ENCODE measurements at regions not wholly inside any gene's neighbourhood (a gene's known extent, or its start where the extent isn't known, plus 50 kb on each side); places are given as distances from the start of the nearest gene placed in this dataset.

DNA sequence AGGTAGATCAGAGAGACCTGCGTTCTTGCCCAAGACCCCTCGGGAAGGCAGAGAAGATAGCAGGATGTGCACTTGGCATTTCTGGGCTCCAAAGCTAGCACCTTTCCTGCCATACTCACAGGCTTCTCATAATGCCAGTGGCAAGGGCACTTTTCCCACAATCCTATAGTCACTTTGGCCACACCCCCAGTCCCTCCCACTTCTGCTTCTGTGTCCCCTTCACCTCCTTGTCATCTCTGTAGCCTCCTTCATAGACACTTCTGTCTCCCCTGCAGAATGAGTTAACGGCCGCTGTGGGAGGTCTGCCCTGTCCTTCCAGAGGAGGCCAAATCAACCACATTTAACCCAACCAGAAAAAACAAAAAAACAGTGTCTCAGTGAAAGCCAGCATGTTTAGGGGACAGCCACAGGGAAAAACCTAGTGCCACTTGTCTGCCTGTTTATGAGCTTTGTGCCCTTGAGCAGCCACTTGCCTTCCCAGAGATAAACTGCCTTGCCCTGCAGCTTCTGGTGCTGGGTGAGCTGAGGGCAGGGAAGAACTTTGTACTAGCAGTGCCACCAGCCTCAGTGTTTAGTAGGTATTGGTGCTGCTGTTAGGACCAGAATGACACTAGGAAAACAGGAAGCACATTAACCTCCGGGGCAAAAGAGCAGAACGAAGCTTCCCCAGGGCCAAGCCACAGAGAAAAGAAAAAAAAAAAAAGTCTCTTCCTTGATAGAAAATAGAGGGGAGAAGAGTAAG lies 193.0 kb upstream of the PWP1 start:
- DNase-seq (ENCODE audit: extremely low spot score, unreplicated experiment): no peak
- Mint-ChIP-seq H3K27me3 (ENCODE audit: unreplicated experiment) (no peaks in the 10 kb centered on the region), H3K36me3 (ENCODE audit: unreplicated experiment) (no peaks in the 10 kb centered on the region), H3K9me3 (ENCODE audit: unreplicated experiment) (no peaks in the 10 kb centered on the region), H3K27ac (ENCODE audit: unreplicated experiment) (no peak overlapping the region), H3K4me3 (ENCODE audit: unreplicated experiment) (no peak overlapping the region), H3K4me1 (ENCODE audit: unreplicated experiment) (no peaks in the 10 kb centered on the region)
- TF ChIP-seq, protein P1, sequence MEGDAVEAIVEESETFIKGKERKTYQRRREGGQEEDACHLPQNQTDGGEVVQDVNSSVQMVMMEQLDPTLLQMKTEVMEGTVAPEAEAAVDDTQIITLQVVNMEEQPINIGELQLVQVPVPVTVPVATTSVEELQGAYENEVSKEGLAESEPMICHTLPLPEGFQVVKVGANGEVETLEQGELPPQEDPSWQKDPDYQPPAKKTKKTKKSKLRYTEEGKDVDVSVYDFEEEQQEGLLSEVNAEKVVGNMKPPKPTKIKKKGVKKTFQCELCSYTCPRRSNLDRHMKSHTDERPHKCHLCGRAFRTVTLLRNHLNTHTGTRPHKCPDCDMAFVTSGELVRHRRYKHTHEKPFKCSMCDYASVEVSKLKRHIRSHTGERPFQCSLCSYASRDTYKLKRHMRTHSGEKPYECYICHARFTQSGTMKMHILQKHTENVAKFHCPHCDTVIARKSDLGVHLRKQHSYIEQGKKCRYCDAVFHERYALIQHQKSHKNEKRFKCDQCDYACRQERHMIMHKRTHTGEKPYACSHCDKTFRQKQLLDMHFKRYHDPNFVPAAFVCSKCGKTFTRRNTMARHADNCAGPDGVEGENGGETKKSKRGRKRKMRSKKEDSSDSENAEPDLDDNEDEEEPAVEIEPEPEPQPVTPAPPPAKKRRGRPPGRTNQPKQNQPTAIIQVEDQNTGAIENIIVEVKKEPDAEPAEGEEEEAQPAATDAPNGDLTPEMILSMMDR (IDR thresholded peaks at IDR 0.05): no peak

DNA sequence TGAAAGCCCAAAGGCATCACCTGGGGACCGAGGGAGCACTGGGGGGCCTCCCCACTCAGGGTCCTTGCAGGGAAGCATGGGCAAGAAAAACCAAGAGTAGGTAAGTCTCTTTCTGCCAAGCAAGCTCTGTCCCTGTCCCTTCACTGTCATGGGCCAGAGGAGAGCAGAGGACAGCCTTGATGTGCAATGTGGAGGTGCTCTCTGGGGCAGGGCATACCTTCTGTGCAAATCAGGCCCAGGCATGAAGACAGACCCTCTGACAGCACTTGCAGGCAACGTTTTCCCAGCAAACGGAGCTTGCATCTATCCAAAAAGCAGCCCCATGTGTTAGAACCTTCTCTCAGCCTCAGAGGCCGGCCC lies 192.5 kb upstream of the PWP1 start:
- Mint-ChIP-seq H3K4me3 (ENCODE audit: unreplicated experiment) (no peak overlapping the region), H3K9me3 (ENCODE audit: unreplicated experiment) (no peaks in the 10 kb centered on the region), H3K27ac (ENCODE audit: unreplicated experiment) (no peak overlapping the region), H3K27me3 (ENCODE audit: unreplicated experiment) (no peaks in the 10 kb centered on the region), H3K36me3 (ENCODE audit: unreplicated experiment) (no peaks in the 10 kb centered on the region), H3K4me1 (ENCODE audit: unreplicated experiment) (no peaks in the 10 kb centered on the region)
- TF ChIP-seq, protein P1 (IDR thresholded peaks at IDR 0.05): no peak
- no peak for DNase-seq (ENCODE audit: extremely low spot score, unreplicated experiment)

DNA sequence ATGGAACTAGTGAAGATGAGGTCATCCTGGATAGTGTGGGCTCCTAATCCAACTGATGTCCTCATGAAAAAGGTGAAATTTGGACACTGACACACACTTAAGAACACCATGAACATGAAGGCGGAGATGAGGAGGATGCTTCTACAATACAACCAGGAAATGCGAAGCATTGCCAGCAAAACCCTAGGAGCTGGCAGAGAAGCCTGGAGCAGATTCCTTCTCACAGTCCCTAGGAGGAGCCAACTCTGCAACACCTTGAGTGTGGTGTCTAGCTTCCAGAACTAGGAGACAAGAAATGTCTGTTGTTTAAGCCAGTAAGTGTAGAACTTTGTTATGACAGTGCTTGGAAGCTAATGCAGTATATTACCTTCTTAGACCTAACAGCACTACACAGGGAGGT lies 191.9 kb upstream of the PWP1 start:
- no peak overlapping the region for H3K27ac Mint-ChIP-seq (ENCODE audit: unreplicated experiment)
- no peaks in the 10 kb centered on the region for H3K9me3 Mint-ChIP-seq (ENCODE audit: unreplicated experiment)
- H3K27me3 Mint-ChIP-seq (ENCODE audit: unreplicated experiment): no peaks in the 10 kb centered on the region
- TF ChIP-seq, protein P1 (IDR thresholded peaks at IDR 0.05): no peak
- no peaks in the 10 kb centered on the region for H3K4me1 Mint-ChIP-seq (ENCODE audit: unreplicated experiment)
- no peaks in the 10 kb centered on the region for H3K36me3 Mint-ChIP-seq (ENCODE audit: unreplicated experiment)
- no peak for DNase-seq (ENCODE audit: extremely low spot score, unreplicated experiment)
- H3K4me3 Mint-ChIP-seq (ENCODE audit: unreplicated experiment): no peak overlapping the region

- TF ChIP-seq, protein P1 (IDR thresholded peaks at IDR 0.05): no peak
- no peak overlapping the region for H3K4me3 Mint-ChIP-seq (ENCODE audit: unreplicated experiment)
- no peak for DNase-seq (ENCODE audit: extremely low spot score, unreplicated experiment)
- no peaks in the 10 kb centered on the region for H3K36me3 Mint-ChIP-seq (ENCODE audit: unreplicated experiment)
- H3K27ac Mint-ChIP-seq (ENCODE audit: unreplicated experiment): no peak overlapping the region
- H3K9me3 Mint-ChIP-seq (ENCODE audit: unreplicated experiment): no peaks in the 10 kb centered on the region
- H3K27me3 Mint-ChIP-seq (ENCODE audit: unreplicated experiment): no peaks in the 10 kb centered on the region
- H3K4me1 Mint-ChIP-seq (ENCODE audit: unreplicated experiment): no peaks in the 10 kb centered on the region
Measured at GRCh38 chr12:107494331-107494730, 191.3 kb upstream of the PWP1 start.

DNA sequence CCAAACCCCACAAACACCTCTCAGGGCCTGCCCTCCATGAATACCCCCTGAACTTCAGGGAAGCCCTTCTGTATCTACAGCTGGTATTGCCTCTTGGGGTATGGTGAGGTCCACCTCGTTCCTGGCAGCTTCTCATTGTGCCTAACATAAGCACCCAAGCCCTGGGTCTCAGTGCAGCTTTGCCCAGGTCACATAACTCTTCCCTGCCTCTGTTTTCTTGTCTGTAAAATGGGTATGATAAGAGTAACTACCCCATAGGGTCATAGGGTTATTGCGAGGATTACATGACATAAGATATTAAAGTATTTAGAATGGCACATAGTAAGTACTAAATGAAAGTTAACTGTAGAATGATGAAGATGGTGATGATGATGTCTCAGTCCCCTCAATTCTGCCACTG lies 190.0 kb upstream of the PWP1 start:
- H3K27ac Mint-ChIP-seq (ENCODE audit: unreplicated experiment): no peak overlapping the region
- H3K4me3 Mint-ChIP-seq (ENCODE audit: unreplicated experiment): no peak overlapping the region
- TF ChIP-seq, protein P1 (IDR thresholded peaks at IDR 0.05): no peak
- H3K9me3 Mint-ChIP-seq (ENCODE audit: unreplicated experiment): no peaks in the 10 kb centered on the region
- no peaks in the 10 kb centered on the region for H3K4me1 Mint-ChIP-seq (ENCODE audit: unreplicated experiment)
- no peak for DNase-seq (ENCODE audit: extremely low spot score, unreplicated experiment)
- no peaks in the 10 kb centered on the region for H3K36me3 Mint-ChIP-seq (ENCODE audit: unreplicated experiment)
- no peaks in the 10 kb centered on the region for H3K27me3 Mint-ChIP-seq (ENCODE audit: unreplicated experiment)

Data from osteocyte (in vitro differentiated cells).